ENCODE measurements at regions not wholly inside any gene's neighbourhood (a gene's known extent, or its start where the extent isn't known, plus 50 kb on each side); places are given as distances from the start of the nearest gene placed in this dataset.
"Not testable (repeated sequence)": the region's sequence is repeated elsewhere in the genome, so short reads cannot be mapped to it uniquely, and the experiment has no call there.

GRCh38 chr5:17333755-17334154 lies 116.3 kb downstream of the BASP1 start:
- ATAC-seq (no peak), DNase-seq (no peak)
- intact Hi-C loops (cut with micrococcal nuclease), result no loop called here
- TF ChIP-seq CTCF (IDR thresholded peaks at IDR 0.05), result no peak
- Mint-ChIP-seq H3K36me3 (ENCODE audit: low read depth) (no peaks in the 10 kb centered on the region), H3K27ac (no peak overlapping the region), H3K27me3 (no peaks in the 10 kb centered on the region), H3K9me3 (peaks cover 20% of the 10 kb centered on the region), H3K4me1 (ENCODE audit: low read depth) (no peaks in the 10 kb centered on the region), H3K4me3 (no peak overlapping the region)
- ChIA-PET POLR2A (no interaction called here), CTCF (no interaction called here)

- H3K27ac Mint-ChIP-seq, result no peak overlapping the region
- CTCF ChIA-PET, result no interaction called here
Observed at GRCh38 chr5:17336054-17336453, 118.6 kb downstream of the BASP1 start.

GRCh38 chr5:17336723-17337122 lies 119.3 kb downstream of the BASP1 start:
- H3K9me3 Mint-ChIP-seq, result peaks cover 18% of the 10 kb centered on the region
- H3K27ac Mint-ChIP-seq; H3K27me3 Mint-ChIP-seq; H3K4me3 Mint-ChIP-seq; CTCF ChIA-PET; intact Hi-C loops (cut with micrococcal nuclease); H3K36me3 Mint-ChIP-seq (ENCODE audit: low read depth); POLR2A ChIA-PET; ATAC-seq; H3K4me1 Mint-ChIP-seq (ENCODE audit: low read depth); DNase-seq: not testable (repeated sequence)

More at GRCh38 chr5:17336054-17336453, 118.6 kb downstream of the BASP1 start:
- no peaks in the 10 kb centered on the region for H3K4me1 Mint-ChIP-seq (ENCODE audit: low read depth)
- DNase-seq (no peak), ATAC-seq (no peak)
- TF ChIP-seq CTCF (IDR thresholded peaks at IDR 0.05), result no peak
- no peak overlapping the region for H3K4me3 Mint-ChIP-seq
- no peaks in the 10 kb centered on the region for H3K27me3 Mint-ChIP-seq
- intact Hi-C loops (cut with micrococcal nuclease), result no loop called here
- no peaks in the 10 kb centered on the region for H3K36me3 Mint-ChIP-seq (ENCODE audit: low read depth)
- H3K9me3 Mint-ChIP-seq, result peaks cover 19% of the 10 kb centered on the region
- POLR2A ChIA-PET, result no interaction called here

- DNase-seq (no peak), ATAC-seq (no peak)
- POLR2A ChIA-PET, result no interaction called here
- H3K36me3 Mint-ChIP-seq (ENCODE audit: low read depth), result no peaks in the 10 kb centered on the region
- no peak for TF ChIP-seq CTCF (IDR thresholded peaks at IDR 0.05)
- H3K9me3 Mint-ChIP-seq, result peaks cover 9% of the 10 kb centered on the region
- no peaks in the 10 kb centered on the region for H3K27me3 Mint-ChIP-seq
- H3K4me3 Mint-ChIP-seq, result no peak overlapping the region
- no peaks in the 10 kb centered on the region for H3K4me1 Mint-ChIP-seq (ENCODE audit: low read depth)
- CTCF ChIA-PET, result no interaction called here
- intact Hi-C loops (cut with micrococcal nuclease), result no loop called here
- H3K27ac Mint-ChIP-seq, result no peak overlapping the region
Observed at GRCh38 chr5:17339841-17340240, 122.4 kb downstream of the BASP1 start.

- no peaks in the 10 kb centered on the region for H3K27me3 Mint-ChIP-seq
- no peaks in the 10 kb centered on the region for H3K36me3 Mint-ChIP-seq (ENCODE audit: low read depth)
- TF ChIP-seq CTCF (IDR thresholded peaks at IDR 0.05), result no peak
- H3K27ac Mint-ChIP-seq, result no peak overlapping the region
- H3K4me1 Mint-ChIP-seq (ENCODE audit: low read depth), result no peaks in the 10 kb centered on the region
- ChIA-PET CTCF (no interaction called here), POLR2A (no interaction called here)
- H3K9me3 Mint-ChIP-seq, result peaks cover 11% of the 10 kb centered on the region
- no peak overlapping the region for H3K4me3 Mint-ChIP-seq
- intact Hi-C loops (cut with micrococcal nuclease), result no loop called here
- DNase-seq (no peak), ATAC-seq (no peak)
Observed at GRCh38 chr5:17340379-17340778, 122.9 kb downstream of the BASP1 start.

- no peak for TF ChIP-seq CTCF (IDR thresholded peaks at IDR 0.05)
- Mint-ChIP-seq H3K9me3 (peaks cover 11% of the 10 kb centered on the region), H3K27me3 (no peaks in the 10 kb centered on the region), H3K36me3 (ENCODE audit: low read depth) (no peaks in the 10 kb centered on the region), H3K27ac (no peak overlapping the region), H3K4me3 (no peak overlapping the region), H3K4me1 (ENCODE audit: low read depth) (no peaks in the 10 kb centered on the region)
- intact Hi-C loops (cut with micrococcal nuclease), result no loop called here
- ChIA-PET CTCF (no interaction called here), POLR2A (no interaction called here)
- no peak for ATAC-seq
- no peak for DNase-seq
Observed at GRCh38 chr5:17340819-17341218, 123.4 kb downstream of the BASP1 start.
